HG02840 (cell line): ENCODE measurements at regions not wholly inside any gene's neighbourhood (a gene's known extent, or its start where the extent isn't known, plus 50 kb on each side); places are given as distances from the start of the nearest gene placed in this dataset.

ENCODE experiments used
- ATAC-seq: cut with Tn5 transposase; IDR thresholded peaks from one replicate; pipeline ENCODE4 v1.9.1; 2021; ENCODE audit warnings: mild to moderate bottlenecking, moderate library complexity, moderate number of reproducible peaks; ENCODE audit not compliant: unreplicated experiment, low FRiP score

DNA sequence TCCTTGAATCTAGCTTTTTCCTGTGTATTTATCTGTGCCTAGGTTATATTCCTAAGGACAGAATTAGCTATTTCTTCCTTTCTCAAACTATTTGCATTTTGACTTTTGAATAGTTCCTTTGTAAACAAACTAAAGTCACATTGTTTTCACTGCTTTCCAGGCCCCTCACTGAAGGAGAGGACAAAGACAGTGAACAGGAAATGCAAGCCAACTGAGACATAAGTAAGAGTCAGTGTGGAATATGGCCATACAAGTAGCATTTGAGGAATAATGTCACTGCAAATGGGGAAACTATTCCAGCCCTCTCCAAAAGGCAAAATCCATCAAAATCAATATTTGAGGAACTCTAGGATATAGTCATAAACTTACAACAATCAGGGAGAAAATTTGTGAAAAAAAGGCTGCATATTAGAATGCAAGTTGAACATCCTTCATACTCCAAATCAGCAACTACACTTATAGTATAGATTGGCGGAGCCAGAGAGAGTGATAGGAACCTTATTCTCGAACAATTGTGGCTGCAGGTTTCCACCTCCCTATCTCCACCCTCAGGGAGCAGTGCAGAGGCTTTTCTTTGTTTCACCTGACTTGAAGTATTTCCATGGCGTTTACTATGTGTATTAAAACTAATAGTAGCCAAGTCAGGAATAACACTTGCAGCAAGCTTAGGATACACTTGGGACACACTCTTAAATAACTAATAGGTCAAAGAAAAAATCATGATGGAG is 1110.4 kb upstream of the ADGRL3 start:
- ATAC-seq, result no peak

GRCh38 chr4:60096676-60097075 is 1103.5 kb upstream of the ADGRL3 start:
- ATAC-seq, result no peak

DNA sequence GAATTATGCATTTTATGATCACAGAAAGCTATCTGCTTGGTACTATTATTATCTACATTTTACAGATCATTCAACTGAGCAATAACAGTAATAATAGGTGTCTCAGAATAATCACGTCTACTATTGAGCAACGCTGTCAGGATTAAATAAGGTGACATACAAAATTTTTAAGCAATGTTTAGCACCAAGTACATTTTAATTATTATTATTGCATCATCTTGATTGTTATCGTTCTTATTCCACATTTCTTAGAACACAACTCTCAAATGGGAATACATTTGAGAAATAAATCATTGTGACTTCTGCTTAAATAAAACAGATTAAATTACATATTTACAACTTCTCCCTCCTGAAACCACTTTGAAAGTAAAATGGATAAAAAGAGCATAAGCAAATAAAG is 1083.5 kb upstream of the ADGRL3 start:
- ATAC-seq, result no peak

- no peak for ATAC-seq
Measured at GRCh38 chr4:60117726-60118323, 1082.3 kb upstream of the ADGRL3 start.

DNA sequence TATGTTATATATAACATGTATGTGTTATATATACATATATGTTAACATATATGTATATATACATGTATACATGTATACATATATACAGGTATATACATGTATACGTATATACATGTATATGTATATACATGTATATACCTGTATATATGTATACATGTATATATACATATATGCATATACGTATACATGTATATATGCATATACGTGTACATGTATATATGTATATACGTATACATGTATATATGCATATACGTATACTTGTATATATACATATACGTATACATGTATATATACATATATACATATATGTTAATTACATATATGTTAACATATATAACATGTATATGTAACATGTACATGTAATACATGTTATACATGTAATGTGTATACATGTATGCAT is 1077.3 kb upstream of the ADGRL3 start:
- ATAC-seq, result no peak

DNA sequence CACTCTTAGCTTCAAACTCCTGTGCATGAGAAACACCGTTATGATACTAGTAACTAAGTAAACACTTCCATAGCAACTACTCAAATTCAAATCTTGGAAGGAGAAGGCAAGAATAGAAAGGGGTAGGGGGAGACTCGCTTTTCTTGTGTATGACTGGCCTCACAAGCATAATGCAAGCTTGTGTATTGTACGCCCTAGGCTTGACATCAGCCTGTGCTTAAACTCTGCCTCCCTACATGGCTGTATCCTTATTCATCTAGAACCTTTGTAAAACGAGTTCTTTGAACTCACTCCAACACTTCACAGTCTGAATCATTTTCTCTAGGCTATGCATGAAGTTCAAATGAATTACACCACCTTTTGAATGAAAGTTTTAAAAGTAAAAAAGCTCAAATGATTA is 1071.2 kb upstream of the ADGRL3 start:
- no peak for ATAC-seq

DNA sequence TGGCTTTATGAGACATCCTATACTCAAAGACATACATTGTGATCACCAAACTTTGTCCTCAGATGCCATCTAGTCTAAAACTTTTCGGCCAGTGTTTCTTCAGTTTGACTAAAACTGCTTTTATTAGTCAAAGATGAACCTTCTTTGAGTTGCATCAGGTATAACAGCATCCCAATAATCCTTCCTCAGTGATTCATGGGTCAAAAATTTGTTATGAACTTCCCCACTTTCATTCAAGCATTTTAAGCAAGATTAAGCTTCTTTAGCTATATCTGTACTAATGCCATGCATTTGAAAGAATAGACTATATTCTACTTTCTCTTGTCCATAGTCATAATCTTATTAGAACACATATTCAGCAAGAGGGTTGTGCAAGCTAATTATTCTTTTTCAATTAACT is 1070.4 kb upstream of the ADGRL3 start:
- ATAC-seq, result no peak

DNA sequence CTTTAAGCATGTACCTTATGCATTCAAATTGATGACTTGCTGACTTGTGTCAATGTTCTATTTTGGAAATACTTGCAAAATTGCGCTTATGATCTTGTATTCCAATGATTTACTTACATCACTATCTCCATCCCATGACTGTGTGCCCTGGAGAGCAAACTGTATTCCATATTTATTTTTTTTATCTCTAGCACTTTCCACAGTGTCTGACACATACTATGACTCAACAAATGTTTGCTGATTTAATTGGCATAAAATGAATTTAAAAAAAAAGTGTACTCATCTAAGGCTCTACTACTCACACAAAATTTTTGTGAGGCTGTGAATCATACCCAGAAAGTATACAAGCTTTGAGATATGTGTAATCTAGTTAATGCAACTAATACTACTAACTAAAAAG is 1066.8 kb upstream of the ADGRL3 start:
- no peak for ATAC-seq

GRCh38 chr4:60134099-60134498 is 1066.0 kb upstream of the ADGRL3 start:
- no peak for ATAC-seq

DNA sequence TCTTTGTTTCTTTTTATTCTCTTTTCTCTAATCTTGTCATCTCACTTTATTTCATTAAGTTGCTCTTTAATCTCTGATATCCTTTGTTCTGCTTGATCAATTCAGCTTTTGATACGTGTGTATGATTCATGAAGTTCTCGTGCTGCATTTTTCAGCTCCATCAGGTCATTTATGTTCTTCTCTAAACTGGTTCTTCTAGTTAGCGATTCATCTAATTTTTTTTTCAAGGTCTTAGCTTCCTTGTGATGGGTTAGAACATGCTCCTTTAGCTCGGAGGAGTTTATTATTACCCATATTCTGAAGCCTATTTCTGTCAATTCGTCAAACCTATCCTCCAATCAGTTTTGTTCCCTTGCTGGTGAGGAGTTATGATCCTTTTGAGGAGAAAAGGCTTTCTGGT is 1045.0 kb upstream of the ADGRL3 start:
- no peak for ATAC-seq

DNA sequence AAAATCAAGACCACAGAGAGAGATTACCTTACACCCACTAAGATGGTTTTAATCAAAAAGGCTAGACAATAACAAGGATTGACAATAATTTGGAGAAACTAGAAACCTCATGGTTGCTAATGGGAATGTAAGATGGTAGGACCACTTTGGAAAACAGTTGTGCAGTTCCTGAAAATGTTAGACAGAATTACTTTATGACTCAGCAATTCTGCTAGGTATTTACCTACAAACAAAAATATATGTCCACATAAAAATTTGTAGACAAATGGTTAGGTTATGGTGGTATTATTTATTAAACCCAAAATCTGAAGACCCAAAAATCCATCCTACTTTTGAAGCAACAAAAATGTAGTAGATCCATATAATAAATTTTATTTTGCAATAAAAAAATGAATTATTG is 1027.0 kb upstream of the ADGRL3 start:
- no peak for ATAC-seq

GRCh38 chr4:60173718-60174117 is 1026.4 kb upstream of the ADGRL3 start:
- ATAC-seq, result no peak

GRCh38 chr4:60175241-60175640 is 1024.9 kb upstream of the ADGRL3 start:
- ATAC-seq, result no peak

DNA sequence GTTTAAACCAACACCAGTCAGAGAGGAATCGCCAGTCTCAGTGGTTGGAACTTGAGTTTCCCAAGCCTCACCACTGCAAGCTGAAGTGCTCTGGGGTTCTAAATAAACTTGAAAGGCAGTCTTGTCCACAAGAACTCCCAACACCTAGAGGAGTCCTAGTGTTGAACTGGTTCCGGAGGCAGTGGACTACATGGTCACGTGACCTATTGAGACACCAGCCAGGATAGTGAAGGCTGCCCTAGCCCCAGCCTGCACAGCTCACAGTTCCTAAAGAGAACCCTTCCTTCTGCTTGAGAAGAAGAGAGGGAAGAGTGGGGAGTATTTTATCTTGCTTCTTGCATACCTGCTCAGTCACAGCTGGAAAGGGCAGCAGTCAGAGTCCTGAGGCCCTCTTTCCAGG is 1012.7 kb upstream of the ADGRL3 start:
- ATAC-seq, result no peak

DNA sequence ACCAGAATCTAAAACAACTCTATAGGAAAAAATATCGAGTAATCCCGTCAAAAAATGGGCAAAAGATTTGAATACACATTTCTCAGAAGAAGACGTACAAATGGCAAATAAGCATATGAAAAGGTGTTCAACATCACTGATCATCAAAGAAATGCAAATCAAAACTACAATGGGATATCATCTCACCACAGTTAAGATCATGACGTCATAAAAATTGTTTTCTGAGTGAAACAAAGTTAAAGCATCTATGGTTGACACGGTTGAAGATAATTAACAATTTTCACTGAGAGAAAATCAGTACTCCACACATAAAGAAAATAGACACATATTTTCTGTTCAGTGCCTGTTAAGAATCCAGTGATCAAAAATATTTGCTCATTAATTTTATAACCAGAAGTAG is 1010.8 kb upstream of the ADGRL3 start:
- no peak for ATAC-seq

DNA sequence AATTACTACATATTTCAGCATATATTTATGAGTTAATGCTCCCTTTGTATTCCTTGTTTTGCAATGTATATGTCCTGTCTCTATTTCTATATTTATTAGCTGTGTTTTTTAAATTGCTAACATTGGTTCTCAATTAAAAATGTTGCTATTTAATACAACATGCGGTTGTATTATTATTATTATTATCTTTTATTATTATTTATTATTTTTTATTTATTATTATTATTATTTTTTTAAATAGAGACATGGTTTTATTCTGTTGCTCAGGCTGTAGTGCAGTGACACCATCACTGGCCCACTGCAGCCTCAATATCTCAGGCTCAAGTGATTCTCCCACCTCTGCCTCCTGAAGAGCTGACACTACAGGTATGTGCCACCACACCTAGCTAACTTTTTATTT is 1005.9 kb upstream of the ADGRL3 start:
- ATAC-seq, result no peak

DNA sequence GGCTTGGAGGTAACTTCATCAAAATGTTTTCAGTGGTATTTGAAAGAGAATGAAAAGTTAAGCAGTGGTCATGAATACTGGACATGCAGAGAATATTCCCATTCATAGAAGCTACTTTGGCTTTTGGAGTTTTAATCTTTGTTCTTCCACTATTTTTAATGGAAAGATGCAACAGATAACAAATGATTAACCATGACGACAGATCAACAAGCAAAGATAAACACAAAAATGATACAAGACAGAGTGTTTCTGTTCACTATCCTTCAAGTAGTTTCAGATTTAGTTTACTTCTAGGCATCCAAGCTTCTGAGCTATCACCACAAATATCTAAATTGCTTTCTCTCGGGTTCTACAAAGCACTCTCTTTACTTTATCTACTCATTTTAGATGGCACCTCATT is 1004.9 kb upstream of the ADGRL3 start:
- ATAC-seq, result no peak

- ATAC-seq, result peak; percentile 81
Measured at GRCh38 chr4:60201052-60201673, 999.0 kb upstream of the ADGRL3 start.

DNA sequence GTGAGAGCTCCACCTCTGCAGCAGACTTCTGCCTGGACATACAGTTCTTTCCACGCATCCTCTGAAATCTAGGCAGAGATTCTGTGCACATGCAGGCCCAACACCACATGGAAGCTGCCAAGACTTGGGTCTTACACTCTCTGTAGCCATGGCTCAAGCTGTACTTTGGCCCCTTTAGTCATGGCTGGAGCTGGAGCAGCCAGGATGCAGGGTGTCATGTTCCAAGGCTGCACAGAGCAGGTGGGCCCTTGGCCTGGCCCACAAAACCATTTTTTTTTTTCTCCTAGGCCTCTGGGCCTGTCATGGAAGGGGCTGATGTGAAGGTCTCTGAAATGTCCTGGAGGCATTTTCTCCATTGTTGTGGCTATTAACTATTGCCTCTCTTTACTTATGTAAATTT is 990.5 kb upstream of the ADGRL3 start:
- no peak for ATAC-seq

- no peak for ATAC-seq
Measured at GRCh38 chr4:60215906-60216305, 984.2 kb upstream of the ADGRL3 start.

DNA sequence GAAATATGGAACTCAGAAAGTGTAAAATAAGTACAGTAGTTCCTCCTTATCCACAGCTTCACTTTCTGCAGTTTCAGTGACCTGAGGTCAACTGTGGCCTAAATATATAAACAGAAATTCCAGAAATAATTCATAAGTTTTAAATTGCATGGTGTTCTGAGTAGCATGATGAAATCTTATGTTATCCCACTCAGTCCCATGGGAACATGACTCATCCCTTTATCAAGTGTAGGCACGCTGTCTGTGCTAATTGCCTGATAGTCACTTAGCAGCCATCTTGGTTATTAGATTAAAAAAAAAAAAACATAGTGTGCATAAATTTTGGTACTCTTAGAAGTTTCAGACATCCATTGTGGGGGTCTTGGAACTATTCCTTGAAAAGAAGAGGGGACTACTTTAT is 983.4 kb upstream of the ADGRL3 start:
- ATAC-seq, result no peak

DNA sequence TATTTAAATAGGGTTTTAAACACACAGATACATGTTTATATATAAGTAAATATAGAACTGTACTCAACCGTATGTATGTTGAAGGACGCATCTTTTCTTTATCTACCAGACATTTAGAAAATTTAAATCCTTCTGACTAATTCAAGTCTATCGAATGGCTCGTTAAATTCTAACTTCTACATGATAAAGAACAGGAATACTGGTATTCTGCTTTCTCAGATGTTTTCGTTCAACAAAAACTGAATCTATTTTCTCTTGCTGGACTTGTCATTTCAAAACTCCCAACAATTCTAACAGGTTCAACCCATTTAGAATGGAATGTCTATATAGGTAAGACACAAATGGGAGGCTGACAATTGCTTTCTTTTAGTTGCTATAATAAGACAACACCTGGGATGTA is 978.3 kb upstream of the ADGRL3 start:
- no peak for ATAC-seq
